ENCODE measurements at regions not wholly inside any gene's neighbourhood (a gene's known extent, or its start where the extent isn't known, plus 50 kb on each side); places are given as distances from the start of the nearest gene placed in this dataset.

DNA sequence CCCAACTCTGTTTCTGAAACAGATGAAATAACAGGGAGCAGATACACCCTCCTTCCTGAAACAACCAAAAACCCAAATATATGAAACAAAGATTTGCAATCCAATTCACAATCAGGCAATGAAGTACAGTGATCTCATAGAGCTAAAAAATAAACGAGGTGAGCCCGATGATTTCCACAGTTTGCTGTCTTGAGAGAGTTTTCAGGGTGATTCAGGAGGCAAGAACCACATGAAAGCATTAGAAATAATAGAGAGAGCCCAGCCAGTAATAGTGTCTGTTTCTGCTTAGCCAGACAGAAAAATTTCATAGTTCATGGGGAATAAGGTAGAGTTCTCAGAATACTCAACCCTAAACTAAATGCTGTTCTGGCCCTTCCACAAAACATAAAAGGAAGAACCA is 296.2 kb downstream of the PDHA2 start:
- DNase-seq (ENCODE audit: low spot score): no peak
- H3K27me3 ChIP-seq: no peaks in the 10 kb centered on the region
- WGBS (ENCODE audit: low lambda C conversion rate, missing lambda C conversion rate): 88% methylated on average over 2 of the region's 2 CpGs
- TF ChIP-seq CTCF (IDR thresholded peaks at IDR 0.05; ENCODE audit: poor library complexity) (no peak), EZH2 (IDR thresholded peaks at IDR 0.05; ENCODE audit: borderline replicate concordance) (no peak), EZH2phosphoT487 (IDR thresholded peaks at IDR 0.05; ENCODE audit: low read depth, severe bottlenecking, unreplicated experiment) (no peak)
- H4K20me1 ChIP-seq (ENCODE audit: insufficient read depth, poor library complexity, severe bottlenecking): no peaks in the 10 kb centered on the region
- H3K9me2 ChIP-seq (replicated peaks; ENCODE audit: insufficient read depth): no peaks in the 10 kb centered on the region
- H3K27ac ChIP-seq: no peak overlapping the region
- no peak overlapping the region for H2AFZ ChIP-seq
- H3K36me3 ChIP-seq (replicated peaks; ENCODE audit: insufficient read depth, low read depth): no peaks in the 10 kb centered on the region
- peaks cover 8% of the 10 kb centered on the region for H3K4me1 ChIP-seq (ENCODE audit: insufficient read depth)
- H3K9me3 ChIP-seq (ENCODE audit: low read depth): no peaks in the 10 kb centered on the region
- no peak overlapping the region for H3K4me3 ChIP-seq
- H3K4me2 ChIP-seq: no peak overlapping the region
- H3K79me2 ChIP-seq: no peaks in the 10 kb centered on the region

DNA sequence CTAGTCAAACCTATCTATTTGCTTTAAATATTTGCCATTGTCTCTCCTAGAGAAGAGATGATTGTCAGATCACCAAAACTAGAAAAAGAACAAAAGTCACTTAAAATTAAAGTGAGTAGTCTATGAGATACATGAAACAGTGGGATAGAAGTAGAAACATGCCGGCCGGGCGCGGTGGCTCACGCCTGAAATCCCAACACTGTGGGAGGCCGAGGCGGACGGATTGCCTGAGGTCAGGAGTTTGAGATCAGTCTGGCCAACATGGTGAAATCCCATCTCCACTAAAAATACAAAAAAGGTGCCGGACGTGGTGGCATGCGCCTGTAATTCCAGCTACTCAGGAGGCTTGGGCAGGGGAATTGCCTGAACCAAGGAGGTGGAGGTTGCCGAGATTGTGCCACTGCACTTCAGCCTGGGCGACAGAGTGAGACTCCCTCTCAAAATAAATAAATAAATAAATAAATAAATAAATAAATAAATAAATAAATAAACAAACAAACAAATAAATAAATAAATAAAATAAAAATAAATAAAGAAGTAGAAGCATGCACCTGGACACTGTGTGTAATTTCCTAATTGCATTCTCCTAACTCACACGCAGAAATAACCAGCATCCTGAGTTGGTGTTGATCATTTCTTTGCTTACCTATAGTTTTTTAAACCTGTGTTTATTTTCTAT is 299.5 kb downstream of the PDHA2 start:
- Histone ChIP-seq H3K36me3 (replicated peaks; ENCODE audit: insufficient read depth, low read depth) (no peaks in the 10 kb centered on the region), H3K79me2 (no peaks in the 10 kb centered on the region), H4K20me1 (ENCODE audit: insufficient read depth, poor library complexity, severe bottlenecking) (no peaks in the 10 kb centered on the region), H3K4me2 (no peak overlapping the region), H3K27me3 (no peaks in the 10 kb centered on the region), H3K9me2 (replicated peaks; ENCODE audit: insufficient read depth) (no peaks in the 10 kb centered on the region), H3K4me3 (no peak overlapping the region), H2AFZ (no peak overlapping the region), H3K27ac (no peak overlapping the region), H3K4me1 (ENCODE audit: insufficient read depth) (peaks cover 8% of the 10 kb centered on the region), H3K9me3 (ENCODE audit: low read depth) (no peaks in the 10 kb centered on the region)
- 97% methylated on average over 14 of the region's 14 CpGs for WGBS (ENCODE audit: low lambda C conversion rate, missing lambda C conversion rate)
- TF ChIP-seq EZH2 (IDR thresholded peaks at IDR 0.05; ENCODE audit: borderline replicate concordance): no peak
- no peak for TF ChIP-seq CTCF (IDR thresholded peaks at IDR 0.05; ENCODE audit: poor library complexity)
- TF ChIP-seq EZH2phosphoT487 (IDR thresholded peaks at IDR 0.05; ENCODE audit: low read depth, severe bottlenecking, unreplicated experiment): no peak
- no peak for DNase-seq (ENCODE audit: low spot score)

- H3K4me2 ChIP-seq: no peak overlapping the region
- H3K9me3 ChIP-seq (ENCODE audit: low read depth): no peaks in the 10 kb centered on the region
- no peaks in the 10 kb centered on the region for H4K20me1 ChIP-seq (ENCODE audit: insufficient read depth, poor library complexity, severe bottlenecking)
- DNase-seq (ENCODE audit: low spot score): no peak
- TF ChIP-seq CTCF (IDR thresholded peaks at IDR 0.05; ENCODE audit: poor library complexity) (no peak), EZH2phosphoT487 (IDR thresholded peaks at IDR 0.05; ENCODE audit: low read depth, severe bottlenecking, unreplicated experiment) (no peak), EZH2 (IDR thresholded peaks at IDR 0.05; ENCODE audit: borderline replicate concordance) (no peak)
- no peaks in the 10 kb centered on the region for H3K36me3 ChIP-seq (replicated peaks; ENCODE audit: insufficient read depth, low read depth)
- no peaks in the 10 kb centered on the region for H3K79me2 ChIP-seq
- H3K4me3 ChIP-seq: no peak overlapping the region
- no peak overlapping the region for H2AFZ ChIP-seq
- no peaks in the 10 kb centered on the region for H3K4me1 ChIP-seq (ENCODE audit: insufficient read depth)
- H3K27me3 ChIP-seq: no peaks in the 10 kb centered on the region
- 71% methylated on average over 1 of the region's 1 CpG for WGBS (ENCODE audit: low lambda C conversion rate, missing lambda C conversion rate)
- no peak overlapping the region for H3K27ac ChIP-seq
- H3K9me2 ChIP-seq (replicated peaks; ENCODE audit: insufficient read depth): no peaks in the 10 kb centered on the region
Measured at GRCh38 chr4:96145601-96146000, 305.7 kb downstream of the PDHA2 start.
